Duodenal mucosa (tissue), 2 donors: ENCODE measurements at regions not wholly inside any gene's neighbourhood (a gene's known extent, or its start where the extent isn't known, plus 50 kb on each side); places are given as distances from the start of the nearest gene placed in this dataset.

ENCODE experiments used
- H3K27ac ChIP-seq: one replicate; pipeline ENCODE4 v1.7.0; 2013; ENCODE audit warnings: low read depth, low read length
- H3K27me3 ChIP-seq, 2 donors: one replicate each; pipeline ENCODE4 v1.7.0; 2013; ENCODE audit warnings: low read length in 2 of 2, control low read depth in 1 of 2; ENCODE audit not compliant: insufficient read depth in 2 of 2, control insufficient read depth in 1 of 2
- H3K36me3 ChIP-seq, 2 donors: one replicate each; pipeline ENCODE4 v1.7.0; 2013; ENCODE audit warnings: low read length in 2 of 2, control low read depth in 1 of 2; ENCODE audit not compliant: insufficient read depth in 2 of 2, control insufficient read depth in 1 of 2
- H3K4me1 ChIP-seq, 2 donors: one replicate each; pipeline ENCODE4 v1.7.0; 2013; ENCODE audit warnings: low read length in 2 of 2, control low read depth in 1 of 2; ENCODE audit not compliant: insufficient read depth in 2 of 2, control insufficient read depth in 1 of 2
- H3K4me3 ChIP-seq, 2 donors: one replicate each; pipeline ENCODE4 v1.7.0; 2013; ENCODE audit warnings: low read length in 2 of 2, low read depth in 1 of 2
- H3K9ac ChIP-seq, 2 donors: one replicate each; pipeline ENCODE4 v1.7.0; 2013; ENCODE audit warnings: low read length in 2 of 2, low read depth in 1 of 2
- H3K9me3 ChIP-seq, 2 donors: one replicate each; pipeline ENCODE4 v1.7.0; 2013; ENCODE audit warnings: low read length in 2 of 2, control low read depth in 1 of 2; ENCODE audit not compliant: control insufficient read depth in 1 of 2

GRCh38 chr3:62968128-62968527, 92.9 kb upstream of the CADPS start:
- H3K27me3 ChIP-seq: no peaks in the 10 kb centered on the region
- no peak overlapping the region for H3K27ac ChIP-seq
- H3K36me3 ChIP-seq: no peaks in the 10 kb centered on the region
- H3K4me3 ChIP-seq: no peak overlapping the region
- H3K4me1 ChIP-seq: no peaks in the 10 kb centered on the region
- no peak overlapping the region for H3K9ac ChIP-seq
- no peaks in the 10 kb centered on the region for H3K9me3 ChIP-seq

DNA sequence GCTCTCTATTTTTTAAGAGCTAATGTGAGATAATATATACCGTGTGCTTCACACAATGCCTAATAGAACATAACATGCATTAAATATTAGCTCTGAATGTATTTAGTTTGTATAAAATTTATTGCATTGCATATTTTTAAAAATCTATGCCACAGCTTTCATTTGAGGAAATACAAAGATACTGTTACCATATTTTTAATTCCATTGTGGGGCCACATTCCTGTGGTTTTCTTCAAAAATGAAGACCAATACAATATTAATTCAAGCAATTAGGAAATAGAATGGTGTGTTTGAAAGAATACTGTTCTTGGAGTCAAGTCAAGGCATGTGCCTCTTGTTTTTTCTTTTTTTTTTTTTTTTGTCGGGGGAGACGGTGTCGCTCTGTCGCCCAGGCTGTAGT, 95.4 kb upstream of the CADPS start:
- Histone ChIP-seq H3K4me1 (no peaks in the 10 kb centered on the region), H3K36me3 (no peaks in the 10 kb centered on the region), H3K27ac (no peak overlapping the region), H3K27me3 (no peaks in the 10 kb centered on the region), H3K9ac (no peak overlapping the region), H3K4me3 (no peak overlapping the region), H3K9me3 (no peaks in the 10 kb centered on the region)

DNA sequence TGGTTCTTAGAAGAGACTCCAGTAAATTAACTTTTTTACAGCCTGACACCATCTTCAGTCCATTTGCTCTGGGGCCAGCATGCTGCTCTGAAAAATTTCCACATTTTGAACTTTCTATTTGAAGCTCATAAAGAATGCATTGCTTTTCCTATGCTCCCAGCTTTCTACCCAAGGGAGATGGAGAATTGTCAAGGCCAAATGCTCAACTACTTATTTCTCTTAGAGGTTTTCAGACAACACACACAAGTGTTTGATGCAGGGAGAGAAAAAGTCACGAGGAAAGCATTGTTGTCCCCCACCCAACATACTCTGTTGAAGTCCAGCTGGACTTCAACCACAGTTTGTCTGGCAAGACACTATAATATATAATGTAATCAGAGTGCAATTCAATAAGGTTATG, 100.3 kb upstream of the CADPS start:
- Histone ChIP-seq H3K9me3 (no peaks in the 10 kb centered on the region), H3K36me3 (no peaks in the 10 kb centered on the region), H3K27ac (no peak overlapping the region), H3K4me3 (no peak overlapping the region), H3K27me3 (no peaks in the 10 kb centered on the region), H3K9ac (no peak overlapping the region), H3K4me1 (no peaks in the 10 kb centered on the region)

DNA sequence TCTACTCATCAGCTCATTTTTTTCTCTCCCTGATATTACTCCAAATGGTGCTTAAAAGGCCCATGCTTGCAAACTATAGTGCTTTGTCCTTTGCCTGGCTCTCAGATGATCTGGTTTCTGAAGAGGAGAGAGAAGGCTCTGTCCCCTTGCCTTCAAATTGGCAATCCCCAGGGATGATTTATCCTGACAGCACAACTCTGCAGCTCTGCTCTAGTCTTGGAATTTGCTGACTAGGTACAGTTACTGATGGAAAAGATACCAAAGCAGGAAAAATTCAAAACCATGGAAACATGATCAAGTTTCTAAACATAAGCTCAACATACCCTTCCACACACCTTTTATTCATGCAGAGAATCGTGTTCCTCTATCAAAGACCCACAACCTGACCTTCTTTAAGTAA, 106.7 kb upstream of the CADPS start:
- H3K4me3 ChIP-seq: no peak overlapping the region
- H3K27ac ChIP-seq: no peak overlapping the region
- no peaks in the 10 kb centered on the region for H3K9me3 ChIP-seq
- no peaks in the 10 kb centered on the region for H3K4me1 ChIP-seq
- H3K27me3 ChIP-seq: no peaks in the 10 kb centered on the region
- no peaks in the 10 kb centered on the region for H3K36me3 ChIP-seq
- no peak overlapping the region for H3K9ac ChIP-seq

GRCh38 chr3:62982795-62983455, 107.7 kb upstream of the CADPS start:
- Histone ChIP-seq H3K4me1 (no peaks in the 10 kb centered on the region), H3K9me3 (no peaks in the 10 kb centered on the region), H3K27me3 (no peaks in the 10 kb centered on the region), H3K4me3 (no peak overlapping the region), H3K9ac (no peak overlapping the region), H3K36me3 (no peaks in the 10 kb centered on the region), H3K27ac (no peak overlapping the region)

DNA sequence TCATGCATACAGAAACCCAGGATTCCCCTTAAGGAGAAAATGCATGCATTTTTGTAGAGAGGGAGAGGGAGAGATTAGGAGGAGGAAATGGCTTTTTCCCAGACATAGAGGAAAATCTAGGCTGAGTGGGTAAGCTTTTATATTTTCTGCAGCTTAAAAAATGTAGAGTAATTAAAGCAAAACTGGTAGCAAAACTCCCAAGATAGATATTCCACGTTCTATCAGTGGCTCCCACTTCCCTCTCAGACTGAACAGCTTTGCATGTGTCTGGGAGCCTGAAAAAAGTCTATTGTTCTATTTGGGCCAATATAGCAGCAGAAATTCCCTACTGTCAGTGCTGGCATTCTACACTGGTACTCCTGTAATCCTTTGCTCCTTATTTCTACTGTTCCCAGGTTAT, 110.8 kb upstream of the CADPS start:
- Histone ChIP-seq H3K27me3 (no peaks in the 10 kb centered on the region), H3K9ac (no peak overlapping the region), H3K4me1 (no peaks in the 10 kb centered on the region), H3K9me3 (no peaks in the 10 kb centered on the region), H3K36me3 (no peaks in the 10 kb centered on the region), H3K4me3 (no peak overlapping the region), H3K27ac (no peak overlapping the region)

- Histone ChIP-seq H3K4me1 (no peaks in the 10 kb centered on the region), H3K4me3 (no peak overlapping the region), H3K27ac (no peak overlapping the region), H3K9ac (no peak overlapping the region), H3K27me3 (no peaks in the 10 kb centered on the region), H3K9me3 (no peaks in the 10 kb centered on the region), H3K36me3 (no peaks in the 10 kb centered on the region)
Measured at GRCh38 chr3:62987721-62988120, 112.5 kb upstream of the CADPS start.

- Histone ChIP-seq H3K9me3 (no peaks in the 10 kb centered on the region), H3K27ac (no peak overlapping the region), H3K9ac (no peak overlapping the region), H3K27me3 (no peaks in the 10 kb centered on the region), H3K36me3 (no peaks in the 10 kb centered on the region), H3K4me3 (no peak overlapping the region), H3K4me1 (no peaks in the 10 kb centered on the region)
Measured at GRCh38 chr3:62990704-62991413, 115.6 kb upstream of the CADPS start.

GRCh38 chr3:62992520-62992919, 117.3 kb upstream of the CADPS start:
- Histone ChIP-seq H3K4me1 (no peaks in the 10 kb centered on the region), H3K4me3 (no peak overlapping the region), H3K36me3 (no peaks in the 10 kb centered on the region), H3K27me3 (no peaks in the 10 kb centered on the region), H3K9ac (no peak overlapping the region), H3K27ac (no peak overlapping the region), H3K9me3 (no peaks in the 10 kb centered on the region)

GRCh38 chr3:62995119-62995518, 119.9 kb upstream of the CADPS start:
- Histone ChIP-seq H3K27ac (no peak overlapping the region), H3K4me1 (no peaks in the 10 kb centered on the region), H3K4me3 (no peak overlapping the region), H3K36me3 (no peaks in the 10 kb centered on the region), H3K27me3 (no peaks in the 10 kb centered on the region), H3K9ac (no peak overlapping the region), H3K9me3 (no peaks in the 10 kb centered on the region)
